GM12874 (cell line): ENCODE measurements at regions not wholly inside any gene's neighbourhood (a gene's known extent, or its start where the extent isn't known, plus 50 kb on each side); places are given as distances from the start of the nearest gene placed in this dataset.

ENCODE experiments used
- CTCF ChIP-seq: IDR thresholded peaks from 2 replicates; pipeline ENCODE4 v1.5.1; 2011; ENCODE audit warnings: low read depth, mild to moderate bottlenecking, control low read depth, low read length, moderate library complexity; ENCODE audit not compliant: insufficient read depth

GRCh38 chr13:89221557-89222158, 1550.5 kb downstream of the SLITRK5 start:
- no peak for TF ChIP-seq CTCF

DNA sequence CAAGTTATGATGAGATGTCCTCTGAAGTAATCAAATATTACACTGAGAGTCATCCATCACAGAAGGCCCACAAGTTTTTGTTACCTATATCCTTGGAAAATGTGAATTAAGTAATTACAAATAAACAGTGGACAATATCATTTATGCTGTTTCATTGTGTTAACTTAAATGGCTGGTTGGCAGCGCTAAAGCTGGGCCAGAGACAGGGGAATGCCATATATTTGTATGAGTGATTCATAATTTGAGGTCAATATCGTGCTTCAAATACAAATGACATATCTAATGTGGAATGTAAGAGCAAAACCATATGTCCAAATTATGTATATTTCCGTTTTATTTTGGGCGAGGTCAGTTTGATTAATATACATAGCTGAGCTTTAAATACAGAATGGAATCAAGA, 1556.2 kb downstream of the SLITRK5 start:
- no peak for TF ChIP-seq CTCF

GRCh38 chr13:89238496-89238895, 1567.3 kb downstream of the SLITRK5 start:
- no peak for TF ChIP-seq CTCF

DNA sequence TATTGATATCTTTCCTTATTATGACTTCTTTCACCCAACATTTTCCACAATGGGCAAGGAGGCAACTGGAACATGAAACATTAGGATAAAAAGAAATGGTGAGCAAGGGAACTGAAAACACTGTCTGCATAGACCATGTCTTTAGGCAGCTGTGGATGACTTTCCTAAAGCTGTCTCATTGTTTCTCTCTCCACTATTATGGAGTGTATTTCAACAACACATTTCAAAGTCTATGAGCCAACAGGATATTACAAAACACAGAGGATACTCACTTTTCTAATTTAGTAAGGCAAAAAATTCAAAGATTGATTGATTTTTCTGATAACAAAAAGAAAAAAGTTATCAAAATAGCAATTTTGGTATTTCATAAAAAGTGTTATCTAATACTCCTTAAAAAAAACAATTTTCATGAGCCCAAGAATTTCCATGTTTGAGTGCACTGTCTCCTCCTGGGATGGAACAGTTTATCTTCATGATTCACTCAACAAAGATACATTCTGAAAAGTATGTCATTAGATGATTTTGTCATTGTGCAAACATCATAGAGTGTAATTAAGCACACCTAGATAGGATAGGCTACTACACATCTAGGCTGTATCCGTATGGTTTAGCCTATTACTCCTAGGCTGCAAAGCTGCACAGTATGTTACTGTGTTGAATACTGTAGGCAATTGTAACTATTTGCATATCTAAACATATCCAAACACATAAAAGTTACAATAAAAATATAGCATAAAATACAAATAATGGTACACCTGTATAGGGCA, 1568.4 kb downstream of the SLITRK5 start:
- TF ChIP-seq CTCF: no peak

DNA sequence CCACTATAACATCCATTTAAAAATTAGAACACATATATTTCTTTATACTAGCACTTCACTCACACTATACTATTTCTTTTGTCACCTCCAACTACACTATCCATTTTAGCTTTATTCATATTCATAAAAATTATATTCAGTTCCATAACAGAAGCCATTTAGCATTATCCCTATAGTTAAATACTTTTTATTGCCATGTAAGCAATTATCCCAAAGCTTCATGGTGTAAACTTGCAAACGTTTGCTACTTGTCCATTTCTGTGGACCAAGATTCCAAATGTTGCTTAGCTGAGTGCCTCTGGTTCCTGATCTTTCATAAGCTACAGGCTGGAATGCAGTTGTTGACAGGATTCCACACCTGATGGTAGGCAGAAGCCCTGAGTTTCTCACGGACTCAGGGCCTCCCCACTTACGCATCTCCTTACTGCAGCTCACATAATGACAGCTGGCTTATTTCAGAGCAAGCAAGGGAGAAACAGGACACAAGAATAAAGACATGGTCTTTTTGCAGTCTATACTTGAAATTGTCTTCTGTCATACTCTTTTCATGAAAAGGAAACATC, 1584.8 kb downstream of the SLITRK5 start:
- no peak for TF ChIP-seq CTCF

DNA sequence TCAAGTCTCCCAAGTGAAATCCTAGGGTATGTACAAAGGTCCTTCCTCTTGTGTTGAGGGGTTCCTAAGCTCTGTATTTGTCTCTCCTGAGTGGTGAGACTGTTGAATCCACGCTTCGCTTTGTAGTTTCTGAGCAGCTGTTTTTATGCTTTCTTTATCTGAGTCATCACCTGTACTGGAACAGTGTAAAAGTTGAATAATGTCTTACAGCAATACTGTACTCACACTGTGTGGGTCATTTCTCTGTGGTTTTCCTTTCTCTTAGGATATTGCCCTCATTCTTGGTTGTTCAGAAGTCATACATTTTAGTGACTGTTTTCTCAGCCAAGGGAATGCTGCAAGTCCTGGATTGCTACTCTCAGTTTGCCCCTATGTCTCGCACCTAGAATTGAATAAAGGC, 1596.6 kb downstream of the SLITRK5 start:
- no peak for TF ChIP-seq CTCF

DNA sequence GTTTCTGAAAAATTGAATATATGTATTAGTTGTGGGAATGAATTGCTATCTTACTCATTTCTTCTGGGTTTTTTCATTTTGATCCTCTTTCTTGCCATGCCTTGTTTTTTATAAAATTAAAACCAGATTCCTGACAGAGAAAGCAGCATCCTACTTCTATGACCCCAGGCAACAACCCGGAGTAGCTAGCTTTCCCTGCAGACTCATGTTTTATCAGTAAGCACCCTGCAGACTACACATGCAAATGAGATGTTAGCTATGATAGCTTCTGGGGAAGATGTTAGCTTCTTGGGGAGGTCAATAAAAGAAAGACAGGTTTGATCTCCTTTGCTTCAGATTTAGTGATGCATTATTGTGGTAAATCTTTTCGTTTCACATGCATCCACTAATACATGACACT, 1598.6 kb downstream of the SLITRK5 start:
- no peak for TF ChIP-seq CTCF
